GM19438 (cell line): ENCODE measurements at regions not wholly inside any gene's neighbourhood (a gene's known extent, or its start where the extent isn't known, plus 50 kb on each side); places are given as distances from the start of the nearest gene placed in this dataset.
A peak's percentile ranks its signal among the peaks of the same experiment; 100 is the strongest.
"Not testable (repeated sequence)": the region's sequence is repeated elsewhere in the genome, so short reads cannot be mapped to it uniquely, and the experiment has no call there.

Experiments
- ATAC-seq: cut with Tn5 transposase; IDR thresholded peaks from one replicate; pipeline ENCODE4 v1.9.1; 2021; ENCODE audit warnings: low read depth; ENCODE audit not compliant: unreplicated experiment

- ATAC-seq: no peak
Measured at GRCh38 chr9:96157675-96158074, 144.3 kb downstream of the HSD17B3 start.

GRCh38 chr9:96156171-96156974, 145.6 kb downstream of the HSD17B3 start:
- ATAC-seq: no peak

GRCh38 chr9:96154081-96154480, 147.9 kb downstream of the HSD17B3 start:
- ATAC-seq: no peak

- ATAC-seq: no peak
Measured at GRCh38 chr9:96152550-96152949, 149.4 kb downstream of the HSD17B3 start.

GRCh38 chr9:96150324-96151227, 151.4 kb downstream of the HSD17B3 start:
- ATAC-seq: peak; percentile 90

- ATAC-seq: peak; percentile 59
Measured at GRCh38 chr9:96149533-96150280, 152.3 kb downstream of the HSD17B3 start.

GRCh38 chr9:96148634-96149532, 153.1 kb downstream of the HSD17B3 start:
- ATAC-seq: no peak

- ATAC-seq: not testable (repeated sequence)
Measured at GRCh38 chr9:96147029-96147428, 154.9 kb downstream of the HSD17B3 start.

GRCh38 chr9:96141666-96142065, 160.3 kb downstream of the HSD17B3 start:
- no peak for ATAC-seq

GRCh38 chr9:96141128-96141474, 160.9 kb downstream of the HSD17B3 start:
- ATAC-seq: no peak

- ATAC-seq: no peak
Measured at GRCh38 chr9:96140296-96141127, 161.5 kb downstream of the HSD17B3 start.

- no peak for ATAC-seq
Measured at GRCh38 chr9:96139592-96140295, 162.2 kb downstream of the HSD17B3 start.

GRCh38 chr9:96138616-96139015, 163.4 kb downstream of the HSD17B3 start:
- no peak for ATAC-seq

- ATAC-seq: peak; percentile 43
Measured at GRCh38 chr9:96137671-96138429, 164.1 kb downstream of the HSD17B3 start.

- ATAC-seq: peak; percentile 96
Measured at GRCh38 chr9:96136992-96137670, 164.8 kb downstream of the HSD17B3 start.

GRCh38 chr9:96135753-96136290, 166.2 kb downstream of the HSD17B3 start:
- no peak for ATAC-seq
